ENCODE measurements at regions not wholly inside any gene's neighbourhood (a gene's known extent, or its start where the extent isn't known, plus 50 kb on each side); places are given as distances from the start of the nearest gene placed in this dataset.

DNA sequence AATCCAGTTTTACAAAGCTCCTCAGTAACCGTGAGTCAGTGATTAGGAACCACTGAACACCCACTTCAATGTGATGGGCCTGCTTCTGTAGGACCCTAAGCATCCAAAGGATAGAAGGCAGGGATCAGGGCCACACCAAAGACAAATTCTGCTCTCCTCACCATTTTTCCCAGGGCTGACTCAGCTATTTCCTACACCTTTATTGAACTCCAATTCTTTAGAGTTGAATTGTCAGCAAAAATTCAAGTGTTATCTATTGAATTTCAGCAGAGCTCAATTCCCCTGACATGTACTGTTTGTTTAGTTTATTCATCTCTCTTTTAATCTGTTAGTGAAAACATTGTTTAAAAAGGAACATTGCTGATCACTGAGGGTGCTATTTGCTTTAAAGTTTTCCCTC lies 457.7 kb upstream of the TMPO start:
- TF ChIP-seq, protein P1, sequence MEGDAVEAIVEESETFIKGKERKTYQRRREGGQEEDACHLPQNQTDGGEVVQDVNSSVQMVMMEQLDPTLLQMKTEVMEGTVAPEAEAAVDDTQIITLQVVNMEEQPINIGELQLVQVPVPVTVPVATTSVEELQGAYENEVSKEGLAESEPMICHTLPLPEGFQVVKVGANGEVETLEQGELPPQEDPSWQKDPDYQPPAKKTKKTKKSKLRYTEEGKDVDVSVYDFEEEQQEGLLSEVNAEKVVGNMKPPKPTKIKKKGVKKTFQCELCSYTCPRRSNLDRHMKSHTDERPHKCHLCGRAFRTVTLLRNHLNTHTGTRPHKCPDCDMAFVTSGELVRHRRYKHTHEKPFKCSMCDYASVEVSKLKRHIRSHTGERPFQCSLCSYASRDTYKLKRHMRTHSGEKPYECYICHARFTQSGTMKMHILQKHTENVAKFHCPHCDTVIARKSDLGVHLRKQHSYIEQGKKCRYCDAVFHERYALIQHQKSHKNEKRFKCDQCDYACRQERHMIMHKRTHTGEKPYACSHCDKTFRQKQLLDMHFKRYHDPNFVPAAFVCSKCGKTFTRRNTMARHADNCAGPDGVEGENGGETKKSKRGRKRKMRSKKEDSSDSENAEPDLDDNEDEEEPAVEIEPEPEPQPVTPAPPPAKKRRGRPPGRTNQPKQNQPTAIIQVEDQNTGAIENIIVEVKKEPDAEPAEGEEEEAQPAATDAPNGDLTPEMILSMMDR (IDR thresholded peaks at IDR 0.05; ENCODE audit: insufficient read depth, low read depth, low read length, missing control alignments): no peak
- no peak overlapping the region for H3K4me3 ChIP-seq (ENCODE audit: low read length)
- DNase-seq (ENCODE audit: low read depth): no peak

- DNase-seq (ENCODE audit: low read depth): no peak
- H3K4me3 ChIP-seq (ENCODE audit: low read length): no peak overlapping the region
- TF ChIP-seq, protein P1 (IDR thresholded peaks at IDR 0.05; ENCODE audit: insufficient read depth, low read depth, low read length, missing control alignments): no peak
Observed at GRCh38 chr12:98058213-98058612, 457.2 kb upstream of the TMPO start.

DNA sequence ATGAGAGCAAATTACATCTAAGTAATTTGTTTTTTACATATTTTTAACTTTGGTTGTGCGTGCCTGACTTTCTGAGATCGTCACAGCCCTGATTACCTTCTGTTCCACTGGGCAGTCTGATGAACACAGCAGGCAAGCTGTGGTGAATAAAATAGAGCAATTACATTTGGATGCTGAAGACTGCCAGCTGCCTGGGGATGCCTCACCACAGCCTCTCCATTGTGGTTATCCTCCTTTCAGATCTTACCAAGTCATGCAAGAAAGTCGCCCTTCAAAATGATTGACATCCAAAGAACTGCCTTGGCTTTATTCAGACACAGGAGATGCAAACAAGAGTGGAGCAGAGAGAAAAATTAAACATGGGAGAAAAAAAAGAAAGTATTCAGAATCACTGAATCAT lies 456.6 kb upstream of the TMPO start:
- TF ChIP-seq, protein P1 (IDR thresholded peaks at IDR 0.05; ENCODE audit: insufficient read depth, low read depth, low read length, missing control alignments): no peak
- no peak overlapping the region for H3K4me3 ChIP-seq (ENCODE audit: low read length)
- no peak for DNase-seq (ENCODE audit: low read depth)

DNA sequence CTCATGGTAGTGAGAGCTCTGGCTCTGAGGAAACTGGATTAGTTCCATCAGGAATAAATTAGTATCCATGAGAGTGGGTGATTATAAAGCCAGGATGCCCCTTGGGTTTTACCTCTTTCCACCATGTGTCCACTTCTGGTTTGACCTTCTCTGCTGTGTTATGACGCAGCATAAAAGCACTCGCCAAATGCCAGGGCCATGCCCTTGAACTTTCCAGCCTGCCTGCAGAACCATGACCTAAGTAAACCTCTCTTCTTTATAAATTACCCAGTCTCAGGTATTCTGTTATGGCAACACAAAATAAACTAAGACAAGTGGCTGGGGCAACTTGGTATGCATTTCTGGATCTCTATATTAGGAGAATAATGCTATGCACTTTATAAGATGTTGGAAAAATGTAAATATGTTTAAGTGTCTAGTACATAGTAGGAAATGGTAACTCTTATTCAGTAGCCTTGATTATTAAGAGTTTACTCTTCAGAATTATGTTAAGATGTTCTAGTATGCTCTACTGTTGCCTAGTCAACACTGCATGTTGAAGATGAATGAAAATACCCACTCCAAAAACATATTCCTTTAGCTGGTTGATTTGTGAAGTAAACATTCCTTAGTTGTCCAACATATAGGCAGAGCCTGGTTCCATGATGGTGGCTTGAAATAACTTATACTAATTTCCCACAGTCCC lies 455.6 kb upstream of the TMPO start:
- no peak for DNase-seq (ENCODE audit: low read depth)
- no peak overlapping the region for H3K4me3 ChIP-seq (ENCODE audit: low read length)
- TF ChIP-seq, protein P1 (IDR thresholded peaks at IDR 0.05; ENCODE audit: insufficient read depth, low read depth, low read length, missing control alignments): no peak

GRCh38 chr12:98060411-98060810 lies 455.0 kb upstream of the TMPO start:
- TF ChIP-seq, protein P1 (IDR thresholded peaks at IDR 0.05; ENCODE audit: insufficient read depth, low read depth, low read length, missing control alignments): no peak
- no peak overlapping the region for H3K4me3 ChIP-seq (ENCODE audit: low read length)
- DNase-seq (ENCODE audit: low read depth): no peak

- no peak for DNase-seq (ENCODE audit: low read depth)
- H3K4me3 ChIP-seq (ENCODE audit: low read length): no peak overlapping the region
- TF ChIP-seq, protein P1 (IDR thresholded peaks at IDR 0.05; ENCODE audit: insufficient read depth, low read depth, low read length, missing control alignments): no peak
Observed at GRCh38 chr12:98062464-98063245, 452.7 kb upstream of the TMPO start.
